Stromal cell of bone marrow (primary cell): ENCODE measurements at regions not wholly inside any gene's neighbourhood (a gene's known extent, or its start where the extent isn't known, plus 50 kb on each side); places are given as distances from the start of the nearest gene placed in this dataset.

Source experiments
- DNase-seq: peaks from one replicate; pipeline ENCODE4 v3.0.0-alpha.2; 2012; ENCODE audit warnings: low read depth

- no peak for DNase-seq
These were observed 321.3 kb downstream of the PHF14 start for GRCh38 chr7:11294965-11295364.

GRCh38 chr7:11297126-11297625, 323.5 kb downstream of the PHF14 start:
- DNase-seq, result no peak

GRCh38 chr7:11297764-11298163, 324.1 kb downstream of the PHF14 start:
- peak; percentile 18 for DNase-seq

GRCh38 chr7:11298220-11298619, 324.5 kb downstream of the PHF14 start:
- no peak for DNase-seq

- DNase-seq, result no peak
These were observed 326.6 kb downstream of the PHF14 start for GRCh38 chr7:11300241-11300640.

- DNase-seq, result no peak
These were observed 328.4 kb downstream of the PHF14 start for GRCh38 chr7:11302121-11302520.

- no peak for DNase-seq
These were observed 340.1 kb downstream of the PHF14 start for GRCh38 chr7:11313801-11314200.

- no peak for DNase-seq
These were observed 342.1 kb downstream of the PHF14 start for GRCh38 chr7:11315666-11316258.

- no peak for DNase-seq
These were observed 344.1 kb downstream of the PHF14 start for GRCh38 chr7:11317766-11318165.

- peak; percentile 43 for DNase-seq
These were observed 346.0 kb downstream of the PHF14 start for GRCh38 chr7:11319491-11320274.
